ENCODE measurements at regions not wholly inside any gene's neighbourhood (a gene's known extent, or its start where the extent isn't known, plus 50 kb on each side); places are given as distances from the start of the nearest gene placed in this dataset.

DNA sequence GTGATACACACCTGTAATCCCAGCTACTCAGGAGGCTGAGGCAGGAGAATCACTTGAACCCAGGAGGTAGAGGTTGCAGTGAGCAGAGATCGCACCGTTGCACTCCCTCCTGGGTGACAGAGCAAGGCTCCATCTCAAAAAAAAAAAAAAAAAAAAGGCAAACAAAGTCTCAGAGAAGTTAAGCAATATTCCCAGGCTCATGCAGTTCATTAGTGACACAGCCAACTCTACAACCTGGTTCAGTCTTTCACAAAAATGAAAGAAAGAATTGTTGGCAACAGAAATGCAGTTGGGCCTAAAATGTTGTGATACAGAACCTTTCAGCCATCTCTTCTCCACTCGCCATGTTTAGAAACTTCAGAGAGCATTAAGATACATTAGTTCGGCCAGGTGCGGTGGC is 242.1 kb downstream of the LTN1 start:
- TF ChIP-seq, protein P1, sequence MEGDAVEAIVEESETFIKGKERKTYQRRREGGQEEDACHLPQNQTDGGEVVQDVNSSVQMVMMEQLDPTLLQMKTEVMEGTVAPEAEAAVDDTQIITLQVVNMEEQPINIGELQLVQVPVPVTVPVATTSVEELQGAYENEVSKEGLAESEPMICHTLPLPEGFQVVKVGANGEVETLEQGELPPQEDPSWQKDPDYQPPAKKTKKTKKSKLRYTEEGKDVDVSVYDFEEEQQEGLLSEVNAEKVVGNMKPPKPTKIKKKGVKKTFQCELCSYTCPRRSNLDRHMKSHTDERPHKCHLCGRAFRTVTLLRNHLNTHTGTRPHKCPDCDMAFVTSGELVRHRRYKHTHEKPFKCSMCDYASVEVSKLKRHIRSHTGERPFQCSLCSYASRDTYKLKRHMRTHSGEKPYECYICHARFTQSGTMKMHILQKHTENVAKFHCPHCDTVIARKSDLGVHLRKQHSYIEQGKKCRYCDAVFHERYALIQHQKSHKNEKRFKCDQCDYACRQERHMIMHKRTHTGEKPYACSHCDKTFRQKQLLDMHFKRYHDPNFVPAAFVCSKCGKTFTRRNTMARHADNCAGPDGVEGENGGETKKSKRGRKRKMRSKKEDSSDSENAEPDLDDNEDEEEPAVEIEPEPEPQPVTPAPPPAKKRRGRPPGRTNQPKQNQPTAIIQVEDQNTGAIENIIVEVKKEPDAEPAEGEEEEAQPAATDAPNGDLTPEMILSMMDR (IDR thresholded peaks at IDR 0.05; ENCODE audit: insufficient read depth, low read depth, low read length), result no peak
- TF ChIP-seq EZH2 (IDR thresholded peaks at IDR 0.05; ENCODE audit: insufficient read depth, low read length), result no peak
